Neural cell (in vitro differentiated cells): ENCODE measurements at regions not wholly inside any gene's neighbourhood (a gene's known extent, or its start where the extent isn't known, plus 50 kb on each side); places are given as distances from the start of the nearest gene placed in this dataset.

Source experiments
- H2AFZ ChIP-seq: fragments of 200-600, 300-800 bp; sonication (generic), shearing (Covaris generic); 2 replicates; pipeline ENCODE4 v1.6.0; 2014; ENCODE audit warnings: low read depth, mild to moderate bottlenecking, antibody characterized with exemption, low read length, moderate library complexity
- H3F3A ChIP-seq: fragments of 200-600 bp; shearing (Covaris generic); 2 replicates; pipeline ENCODE4 v1.6.1; 2016; ENCODE audit warnings: mild to moderate bottlenecking, moderate library complexity, mixed read lengths, antibody characterized with exemption, low read length; ENCODE audit not compliant: insufficient read depth, poor library complexity, severe bottlenecking
- H3K27ac ChIP-seq: fragments of 200-600, 300-800 bp; sonication (generic), shearing (Covaris generic); 2 replicates; pipeline ENCODE4 v1.5.1; 2014; ENCODE audit warnings: mild to moderate bottlenecking, low read length, moderate library complexity
- H3K27me3 ChIP-seq: fragments of 300-800, 200-600 bp; sonication (generic), shearing (Covaris generic); 2 replicates; pipeline ENCODE4 v1.6.0; 2014; ENCODE audit warnings: mild to moderate bottlenecking, low read depth, low read length, moderate library complexity; ENCODE audit not compliant: insufficient read depth
- H3K36me3 ChIP-seq: fragments of 300-800, 200-600 bp; sonication (generic), shearing (Covaris generic); 2 replicates; pipeline ENCODE4 v1.5.1; 2014; ENCODE audit warnings: mild to moderate bottlenecking, antibody characterized with exemption, low read length, moderate library complexity; ENCODE audit not compliant: insufficient read depth
- H3K4me2 ChIP-seq: fragments of 300-800, 200-600 bp; sonication (generic), shearing (Covaris generic); 2 replicates; pipeline ENCODE4 v1.6.0; 2014; ENCODE audit warnings: mild to moderate bottlenecking, low read length
- H3K4me3 ChIP-seq: fragments of 300-800, 200-600 bp; sonication (generic), shearing (Covaris generic); 2 replicates; pipeline ENCODE4 v1.5.1; 2014; ENCODE audit warnings: mild to moderate bottlenecking, low read length, moderate library complexity
- H3K79me2 ChIP-seq: fragments of 200-600 bp; shearing (Covaris generic); replicated peaks from 2 replicates; pipeline ENCODE4 v1.6.0; 2014; ENCODE audit warnings: mild to moderate bottlenecking, low read length, moderate library complexity; ENCODE audit not compliant: insufficient read depth
- H3K9ac ChIP-seq: fragments of 300-800, 200-600 bp; sonication (generic), shearing (Covaris generic); 2 replicates; pipeline ENCODE4 v1.6.1; 2016; ENCODE audit warnings: mild to moderate bottlenecking, low read length, mixed read lengths
- H3K9me2 ChIP-seq: fragments of 200-600 bp; shearing (Covaris generic); 2 replicates; pipeline ENCODE4 v1.6.1; 2016; ENCODE audit warnings: mild to moderate bottlenecking, low read length, mixed read lengths; ENCODE audit not compliant: insufficient read depth
- H3K9me3 ChIP-seq: fragments of 200-600, 300-800 bp; sonication (generic), shearing (Covaris generic); 2 replicates; pipeline ENCODE4 v1.6.1; 2016; ENCODE audit warnings: mild to moderate bottlenecking, mixed run types, low read length, moderate library complexity, mixed read lengths
- H4K20me1 ChIP-seq: fragments of 200-600 bp; shearing (Covaris generic); 2 replicates; pipeline ENCODE4 v1.6.1; 2016; ENCODE audit warnings: mild to moderate bottlenecking, mixed run types; ENCODE audit not compliant: insufficient read depth
- EP300 ChIP-seq: fragments of 450-650 bp; conservative IDR thresholded peaks from 2 replicates; pipeline ENCODE4 v1.6.1; 2014; ENCODE audit warnings: antibody characterized with exemption, mild to moderate bottlenecking, moderate library complexity; ENCODE audit not compliant: poor library complexity, severe bottlenecking
- EZH2 ChIP-seq: fragments of 200-600, 300-800 bp; shearing (Covaris generic), sonication (generic); IDR thresholded peaks from 2 replicates; pipeline ENCODE4 v1.6.1; 2014; ENCODE audit warnings: antibody characterized with exemption, low read length, borderline replicate concordance, mild to moderate bottlenecking; ENCODE audit not compliant: insufficient read depth, poor library complexity, severe bottlenecking
- MXI1 ChIP-seq: fragments of 450-650 bp; conservative IDR thresholded peaks from 2 replicates; pipeline ENCODE4 v1.6.1; 2014; ENCODE audit warnings: antibody characterized with exemption, mild to moderate bottlenecking; ENCODE audit not compliant: poor library complexity, severe bottlenecking
- POLR2AphosphoS5 ChIP-seq: IDR thresholded peaks from 2 replicates; pipeline ENCODE4 v1.6.1; 2012
- RAD21 ChIP-seq: fragments of 450-650 bp; conservative IDR thresholded peaks from 2 replicates; pipeline ENCODE4 v1.6.1; 2014; ENCODE audit warnings: antibody characterized with exemption, mild to moderate bottlenecking, moderate library complexity
- SMC3 ChIP-seq: fragments of 450-650 bp; conservative IDR thresholded peaks from 2 replicates; pipeline ENCODE4 v1.6.1; 2014; ENCODE audit warnings: antibody characterized with exemption, mild to moderate bottlenecking, moderate library complexity; ENCODE audit not compliant: poor library complexity
- TAF1 ChIP-seq: IDR thresholded peaks from 2 replicates; pipeline ENCODE4 v1.6.1; 2012; ENCODE audit warnings: low read depth
- TF ChIP-seq, protein P1 (sequence below): IDR thresholded peaks from 2 replicates; pipeline ENCODE4 v1.6.1; 2012; ENCODE audit warnings: borderline replicate concordance
- TF ChIP-seq, protein P2 (sequence below): fragments of 450-650 bp; IDR thresholded peaks from 2 replicates; pipeline ENCODE4 v1.5.1; 2014; ENCODE audit warnings: antibody characterized with exemption, mild to moderate bottlenecking, moderate library complexity; ENCODE audit not compliant: poor library complexity, severe bottlenecking

DNA sequence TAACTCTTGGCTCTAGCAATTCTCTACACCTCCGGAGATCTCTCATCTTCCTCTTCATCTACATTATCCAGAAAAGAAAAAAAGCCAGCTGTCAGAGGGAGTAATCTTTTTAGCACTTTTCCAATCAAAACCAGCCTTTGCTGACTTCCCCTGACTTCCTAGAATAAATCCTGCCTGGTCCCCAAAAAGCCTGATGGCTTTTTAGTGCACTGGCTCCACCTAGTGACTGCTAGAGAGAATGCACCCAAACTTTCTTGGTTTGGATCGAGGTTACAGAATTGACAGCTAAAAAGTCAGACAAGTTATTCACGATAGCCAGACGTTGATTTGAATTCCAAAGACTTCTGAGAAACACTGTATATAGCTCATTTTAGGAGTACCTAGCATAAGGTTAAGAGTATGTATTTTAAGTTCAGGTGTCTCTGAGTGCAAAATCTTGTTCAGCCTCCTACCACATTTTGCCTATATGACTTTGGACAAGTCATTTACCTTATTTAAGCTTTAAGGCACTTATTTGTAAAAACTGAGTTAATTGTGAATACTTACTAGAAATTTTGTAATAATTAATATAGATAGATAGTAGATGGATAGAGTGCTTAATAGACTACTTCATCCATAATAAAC, 185.7 kb upstream of the GRIN2B start (continued):
- TF ChIP-seq POLR2AphosphoS5, result no peak

DNA sequence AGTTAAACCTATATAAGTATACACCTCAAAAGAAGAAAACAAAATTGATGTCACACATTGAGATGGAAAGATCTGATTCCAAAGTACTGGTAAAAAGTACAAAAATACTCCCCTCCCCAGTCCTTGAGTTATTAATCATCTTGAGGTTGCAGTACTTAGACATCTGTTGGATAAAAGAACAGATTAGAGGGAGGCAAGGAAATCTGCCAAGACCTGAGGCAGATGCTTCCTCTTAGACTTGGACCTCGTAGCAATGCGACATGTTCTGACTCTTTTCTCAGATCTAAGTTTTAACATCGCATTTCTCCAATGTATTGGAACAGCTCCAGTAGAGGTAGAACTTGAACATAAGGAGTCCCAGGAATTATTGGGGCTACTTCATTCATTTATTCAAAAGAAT, 187.9 kb upstream of the GRIN2B start:
- H3K9me3 ChIP-seq, result no peaks in the 10 kb centered on the region
- TF ChIP-seq EZH2 (no peak), SMC3 (no peak), RAD21 (no peak), TAF1 (no peak), POLR2AphosphoS5 (no peak), EP300 (no peak), MXI1 (no peak)
- TF ChIP-seq, protein P1, sequence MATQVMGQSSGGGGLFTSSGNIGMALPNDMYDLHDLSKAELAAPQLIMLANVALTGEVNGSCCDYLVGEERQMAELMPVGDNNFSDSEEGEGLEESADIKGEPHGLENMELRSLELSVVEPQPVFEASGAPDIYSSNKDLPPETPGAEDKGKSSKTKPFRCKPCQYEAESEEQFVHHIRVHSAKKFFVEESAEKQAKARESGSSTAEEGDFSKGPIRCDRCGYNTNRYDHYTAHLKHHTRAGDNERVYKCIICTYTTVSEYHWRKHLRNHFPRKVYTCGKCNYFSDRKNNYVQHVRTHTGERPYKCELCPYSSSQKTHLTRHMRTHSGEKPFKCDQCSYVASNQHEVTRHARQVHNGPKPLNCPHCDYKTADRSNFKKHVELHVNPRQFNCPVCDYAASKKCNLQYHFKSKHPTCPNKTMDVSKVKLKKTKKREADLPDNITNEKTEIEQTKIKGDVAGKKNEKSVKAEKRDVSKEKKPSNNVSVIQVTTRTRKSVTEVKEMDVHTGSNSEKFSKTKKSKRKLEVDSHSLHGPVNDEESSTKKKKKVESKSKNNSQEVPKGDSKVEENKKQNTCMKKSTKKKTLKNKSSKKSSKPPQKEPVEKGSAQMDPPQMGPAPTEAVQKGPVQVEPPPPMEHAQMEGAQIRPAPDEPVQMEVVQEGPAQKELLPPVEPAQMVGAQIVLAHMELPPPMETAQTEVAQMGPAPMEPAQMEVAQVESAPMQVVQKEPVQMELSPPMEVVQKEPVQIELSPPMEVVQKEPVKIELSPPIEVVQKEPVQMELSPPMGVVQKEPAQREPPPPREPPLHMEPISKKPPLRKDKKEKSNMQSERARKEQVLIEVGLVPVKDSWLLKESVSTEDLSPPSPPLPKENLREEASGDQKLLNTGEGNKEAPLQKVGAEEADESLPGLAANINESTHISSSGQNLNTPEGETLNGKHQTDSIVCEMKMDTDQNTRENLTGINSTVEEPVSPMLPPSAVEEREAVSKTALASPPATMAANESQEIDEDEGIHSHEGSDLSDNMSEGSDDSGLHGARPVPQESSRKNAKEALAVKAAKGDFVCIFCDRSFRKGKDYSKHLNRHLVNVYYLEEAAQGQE, result no peak
- TF ChIP-seq, protein P2, sequence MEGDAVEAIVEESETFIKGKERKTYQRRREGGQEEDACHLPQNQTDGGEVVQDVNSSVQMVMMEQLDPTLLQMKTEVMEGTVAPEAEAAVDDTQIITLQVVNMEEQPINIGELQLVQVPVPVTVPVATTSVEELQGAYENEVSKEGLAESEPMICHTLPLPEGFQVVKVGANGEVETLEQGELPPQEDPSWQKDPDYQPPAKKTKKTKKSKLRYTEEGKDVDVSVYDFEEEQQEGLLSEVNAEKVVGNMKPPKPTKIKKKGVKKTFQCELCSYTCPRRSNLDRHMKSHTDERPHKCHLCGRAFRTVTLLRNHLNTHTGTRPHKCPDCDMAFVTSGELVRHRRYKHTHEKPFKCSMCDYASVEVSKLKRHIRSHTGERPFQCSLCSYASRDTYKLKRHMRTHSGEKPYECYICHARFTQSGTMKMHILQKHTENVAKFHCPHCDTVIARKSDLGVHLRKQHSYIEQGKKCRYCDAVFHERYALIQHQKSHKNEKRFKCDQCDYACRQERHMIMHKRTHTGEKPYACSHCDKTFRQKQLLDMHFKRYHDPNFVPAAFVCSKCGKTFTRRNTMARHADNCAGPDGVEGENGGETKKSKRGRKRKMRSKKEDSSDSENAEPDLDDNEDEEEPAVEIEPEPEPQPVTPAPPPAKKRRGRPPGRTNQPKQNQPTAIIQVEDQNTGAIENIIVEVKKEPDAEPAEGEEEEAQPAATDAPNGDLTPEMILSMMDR, result no peak
- no peaks in the 10 kb centered on the region for H3K9me2 ChIP-seq
- H2AFZ ChIP-seq, result no peak overlapping the region
- H3K4me2 ChIP-seq, result no peak overlapping the region
- no peaks in the 10 kb centered on the region for H3K27me3 ChIP-seq
- no peaks in the 10 kb centered on the region for H4K20me1 ChIP-seq
- no peaks in the 10 kb centered on the region for H3K36me3 ChIP-seq
- no peaks in the 10 kb centered on the region for H3F3A ChIP-seq
- no peak overlapping the region for H3K27ac ChIP-seq
- H3K4me3 ChIP-seq, result no peak overlapping the region
- no peak overlapping the region for H3K9ac ChIP-seq
- no peaks in the 10 kb centered on the region for H3K79me2 ChIP-seq

DNA sequence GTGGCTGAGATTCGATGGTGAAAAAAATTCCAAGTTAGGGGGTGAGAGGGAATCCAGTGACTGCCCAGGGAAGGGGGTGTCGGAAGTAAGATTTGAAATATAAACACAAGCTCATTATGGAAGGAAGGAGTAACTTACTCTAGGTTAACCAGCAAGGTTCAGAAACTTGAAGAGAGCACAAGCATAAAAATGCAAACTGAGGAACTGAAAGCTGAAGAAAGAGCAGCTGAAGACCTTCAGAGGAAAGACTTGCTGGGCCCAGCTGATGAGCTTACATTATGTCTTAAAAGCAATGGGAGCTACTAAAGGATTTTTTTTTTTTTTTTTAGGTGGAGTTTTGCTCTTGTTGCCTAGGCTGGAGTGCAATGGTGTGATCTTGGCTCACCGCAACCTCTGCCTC, 189.7 kb upstream of the GRIN2B start:
- H3K9me3 ChIP-seq, result no peaks in the 10 kb centered on the region
- no peaks in the 10 kb centered on the region for H3K27me3 ChIP-seq
- no peak overlapping the region for H3K9ac ChIP-seq
- H4K20me1 ChIP-seq, result no peaks in the 10 kb centered on the region
- TF ChIP-seq, protein P2, result no peak
- TF ChIP-seq SMC3 (no peak), EP300 (no peak), TAF1 (no peak), POLR2AphosphoS5 (no peak)
- no peak overlapping the region for H3K4me2 ChIP-seq
- no peak overlapping the region for H3K27ac ChIP-seq
- no peak overlapping the region for H2AFZ ChIP-seq
- no peaks in the 10 kb centered on the region for H3K36me3 ChIP-seq
- H3K9me2 ChIP-seq, result no peaks in the 10 kb centered on the region
- no peaks in the 10 kb centered on the region for H3K79me2 ChIP-seq
- no peaks in the 10 kb centered on the region for H3F3A ChIP-seq
- no peak overlapping the region for H3K4me3 ChIP-seq
